HEK293 (cell line): ENCODE measurements at regions not wholly inside any gene's neighbourhood (a gene's known extent, or its start where the extent isn't known, plus 50 kb on each side); places are given as distances from the start of the nearest gene placed in this dataset.

Source experiments
- CTCF ChIA-PET: fragments of 350-600 bp; formaldehyde crosslinking; extraction: SDS; loops from one replicate; lab custom pipeline; 2021; ENCODE audit warnings: antibody characterized with exemption; lab: Yijun Ruan, JAX
- POLR2A ChIA-PET: fragments of 300-600 bp; formaldehyde crosslinking; extraction: SDS; loops from one replicate; lab custom pipeline; 2020; ENCODE audit warnings: antibody characterized with exemption, inconsistent platforms; lab: Yijun Ruan, JAX
- H3K27ac ChIP-seq: fragments of 200-500 bp; sonication (Bioruptor generic); 2 replicates; pipeline ENCODE4 v1.5.1; 2014; ENCODE audit warnings: low read depth, low read length, control low read depth, inconsistent platforms; ENCODE audit errors: extremely low read depth
- H3K36me3 ChIP-seq, 2 experiments: fragments of 200-500 bp in 1 of 2; sonication (Bioruptor generic) in 1 of 2; 1 replicate in 1 of 2; 2 replicates in 1 of 2; pipeline ENCODE4 v1.5.1; 2014 to 2017; ENCODE audit warnings: inconsistent platforms in 2 of 2, low read length in 2 of 2; ENCODE audit not compliant: control insufficient read depth in 2 of 2, insufficient read depth in 1 of 2
- H3K4me1 ChIP-seq: fragments of 200-500 bp; sonication (Bioruptor generic); 2 replicates; pipeline ENCODE4 v1.5.1; 2014; ENCODE audit warnings: mild to moderate bottlenecking, low read length, inconsistent platforms; ENCODE audit not compliant: control insufficient read depth, insufficient read depth
- H3K4me3 ChIP-seq: 2 replicates; pipeline ENCODE4 v1.5.1; 2011; ENCODE audit warnings: low read depth, mild to moderate bottlenecking, control low read depth, low read length, moderate library complexity
- H3K9me3 ChIP-seq: fragments of 200-500 bp; sonication (Bioruptor generic); 2 replicates; pipeline ENCODE4 v1.5.1; 2014; ENCODE audit warnings: low read depth, low read length, inconsistent platforms; ENCODE audit not compliant: control insufficient read depth, insufficient read depth
- KLF9 ChIP-seq: fragments of 450-650 bp; formaldehyde crosslinking; IDR thresholded peaks from 2 replicates; pipeline ENCODE4 v1.5.1; 2016; ENCODE audit warnings: missing biosample characterization, missing genetic modification characterization, low read depth
- OSR2 ChIP-seq: fragments of 450-650 bp; formaldehyde crosslinking; IDR thresholded peaks from 2 replicates; pipeline ENCODE4 v1.5.1; 2016; ENCODE audit warnings: missing biosample characterization, missing genetic modification characterization
- OVOL3 ChIP-seq: fragments of 450-650 bp; formaldehyde crosslinking; IDR thresholded peaks from 2 replicates; pipeline ENCODE4 v1.5.1; 2016; ENCODE audit warnings: missing biosample characterization, missing genetic modification characterization
- REPIN1 ChIP-seq: fragments of 450-650 bp; formaldehyde crosslinking; IDR thresholded peaks from 2 replicates; pipeline ENCODE4 v1.5.1; 2017; ENCODE audit warnings: missing biosample characterization, missing genetic modification characterization, low read depth
- ZBTB17 ChIP-seq: fragments of 450-650 bp; formaldehyde crosslinking; IDR thresholded peaks from 2 replicates; pipeline ENCODE4 v1.5.1; 2016; ENCODE audit warnings: missing biosample characterization, missing genetic modification characterization
- ZFHX2 ChIP-seq: fragments of 450-650 bp; formaldehyde crosslinking; conservative IDR thresholded peaks from 2 replicates; pipeline ENCODE4 v1.5.1; 2016; ENCODE audit warnings: missing biosample characterization, missing genetic modification characterization
- ZNF132 ChIP-seq: fragments of 450-650 bp; formaldehyde crosslinking; IDR thresholded peaks from 2 replicates; pipeline ENCODE4 v1.5.1; 2017; ENCODE audit warnings: missing biosample characterization, missing genetic modification characterization, borderline replicate concordance
- ZNF16 ChIP-seq: fragments of 450-650 bp; formaldehyde crosslinking; IDR thresholded peaks from 2 replicates; pipeline ENCODE4 v1.5.1; 2016; ENCODE audit warnings: low read depth, missing biosample characterization, missing genetic modification characterization
- ZNF214 ChIP-seq: fragments of 450-650 bp; formaldehyde crosslinking; IDR thresholded peaks from 2 replicates; pipeline ENCODE4 v1.5.1; 2017; ENCODE audit warnings: missing biosample characterization, mild to moderate bottlenecking, missing genetic modification characterization, borderline replicate concordance
- ZNF23 ChIP-seq: fragments of 450-650 bp; formaldehyde crosslinking; IDR thresholded peaks from 2 replicates; pipeline ENCODE4 v1.5.1; 2016; ENCODE audit warnings: missing biosample characterization, missing genetic modification characterization, borderline replicate concordance
- ZNF280D ChIP-seq: fragments of 450-650 bp; formaldehyde crosslinking; IDR thresholded peaks from 2 replicates; pipeline ENCODE4 v1.5.1; 2016; ENCODE audit warnings: missing biosample characterization, missing genetic modification characterization
- ZNF292 ChIP-seq: fragments of 450-650 bp; formaldehyde crosslinking; IDR thresholded peaks from 2 replicates; pipeline ENCODE4 v1.5.1; 2016; ENCODE audit warnings: low read depth, missing biosample characterization, missing genetic modification characterization, borderline replicate concordance
- ZNF311 ChIP-seq: fragments of 450-650 bp; formaldehyde crosslinking; IDR thresholded peaks from 2 replicates; pipeline ENCODE4 v1.5.1; 2017; ENCODE audit warnings: missing biosample characterization, missing genetic modification characterization, borderline replicate concordance
- ZNF324 ChIP-seq: fragments of 450-650 bp; formaldehyde crosslinking; IDR thresholded peaks from 2 replicates; pipeline ENCODE4 v1.5.1; 2016; ENCODE audit warnings: missing biosample characterization, missing genetic modification characterization
- ZNF513 ChIP-seq: fragments of 450-650 bp; IDR thresholded peaks from 2 replicates; pipeline ENCODE4 v1.5.1; 2018; ENCODE audit warnings: missing biosample characterization, missing genetic modification characterization
- ZNF518A ChIP-seq: fragments of 450-650 bp; formaldehyde crosslinking; conservative IDR thresholded peaks from 2 replicates; pipeline ENCODE4 v1.5.1; 2016; ENCODE audit warnings: low read depth, missing biosample characterization, missing genetic modification characterization
- ZNF521 ChIP-seq: fragments of 450-650 bp; formaldehyde crosslinking; IDR thresholded peaks from 2 replicates; pipeline ENCODE4 v1.5.1; 2017; ENCODE audit warnings: missing biosample characterization, mild to moderate bottlenecking, missing genetic modification characterization
- ZNF558 ChIP-seq: fragments of 450-650 bp; formaldehyde crosslinking; IDR thresholded peaks from 2 replicates; pipeline ENCODE4 v1.5.1; 2016; ENCODE audit warnings: missing biosample characterization, missing genetic modification characterization
- ZNF621 ChIP-seq: fragments of 450-650 bp; formaldehyde crosslinking; IDR thresholded peaks from 2 replicates; pipeline ENCODE4 v1.5.1; 2017; ENCODE audit warnings: missing biosample characterization, missing genetic modification characterization
- ZNF664 ChIP-seq: fragments of 450-650 bp; formaldehyde crosslinking; IDR thresholded peaks from 2 replicates; pipeline ENCODE4 v1.5.1; 2016; ENCODE audit warnings: missing biosample characterization, missing genetic modification characterization
- ZNF777 ChIP-seq: fragments of 450-650 bp; formaldehyde crosslinking; IDR thresholded peaks from 2 replicates; pipeline ENCODE4 v1.5.1; 2017; ENCODE audit warnings: missing biosample characterization, missing genetic modification characterization, borderline replicate concordance
- ZSCAN16 ChIP-seq: fragments of 450-650 bp; formaldehyde crosslinking; IDR thresholded peaks from 2 replicates; pipeline ENCODE4 v1.5.1; 2016; ENCODE audit warnings: missing biosample characterization, missing genetic modification characterization
- ZSCAN30 ChIP-seq: fragments of 450-650 bp; IDR thresholded peaks from 2 replicates; pipeline ENCODE4 v1.5.1; 2018; ENCODE audit warnings: missing biosample characterization, mild to moderate bottlenecking, missing genetic modification characterization, moderate library complexity

GRCh38 chr20:41783423-41784208, 165.4 kb upstream of the CHD6 start (continued):
- TF ChIP-seq ZNF518A (no peak), ZNF292 (tag by site-specific recombination) (no peak), ZNF621 (tag by site-specific recombination) (no peak), ZNF16 (tag by site-specific recombination) (no peak), OVOL3 (tag by site-specific recombination) (no peak), REPIN1 (tag by site-specific recombination) (no peak), ZSCAN30 (tag by site-specific recombination) (no peak), KLF9 (tag by site-specific recombination) (no peak), ZNF324 (tag by site-specific recombination) (no peak)

GRCh38 chr20:41782730-41783406, 164.7 kb upstream of the CHD6 start:
- TF ChIP-seq ZBTB17, result no peak
- TF ChIP-seq OSR2 (tag by site-specific recombination), result no peak
- TF ChIP-seq ZSCAN16, result no peak
- TF ChIP-seq ZNF132 (tag by site-specific recombination), result no peak
- TF ChIP-seq KLF9 (tag by site-specific recombination), result no peak
- Histone ChIP-seq H3K27ac (no peak overlapping the region), H3K36me3 (no peaks in the 10 kb centered on the region), H3K4me3 (no peak overlapping the region), H3K9me3 (no peaks in the 10 kb centered on the region), H3K4me1 (no peaks in the 10 kb centered on the region)
- POLR2A ChIA-PET, result no interaction called here
- CTCF ChIA-PET, result no interaction called here

GRCh38 chr20:41782255-41782654, 164.1 kb upstream of the CHD6 start:
- ChIA-PET CTCF (no interaction called here), POLR2A (no interaction called here)
- Histone ChIP-seq H3K27ac (no peak overlapping the region), H3K9me3 (no peaks in the 10 kb centered on the region), H3K36me3 (no peaks in the 10 kb centered on the region), H3K4me1 (no peaks in the 10 kb centered on the region), H3K4me3 (no peak overlapping the region)
- TF ChIP-seq ZNF23 (tag by site-specific recombination) (no peak), ZNF664 (tag by site-specific recombination) (no peak), ZNF558 (tag by site-specific recombination) (no peak), ZNF280D (tag by site-specific recombination) (no peak), ZNF521 (no peak), ZFHX2 (tag by site-specific recombination) (no peak), ZNF777 (tag by site-specific recombination) (no peak), ZNF513 (tag by site-specific recombination) (no peak), ZNF214 (tag by site-specific recombination) (no peak), ZNF311 (tag by site-specific recombination) (no peak)
